Ovary (tissue), 7 donors: ENCODE measurements at regions not wholly inside any gene's neighbourhood (a gene's known extent, or its start where the extent isn't known, plus 50 kb on each side); places are given as distances from the start of the nearest gene placed in this dataset.

Experiments
- DNase-seq, 5 donors: peaks; one replicate each; pipeline ENCODE4 v3.0.0-alpha.2; 2019 to 2020
- H3K27ac ChIP-seq, 2 donors: fragments of 200-600 bp; one replicate each; pipeline versions ENCODE4 v1.5.1 to v1.8.0; 2019 to 2022
- H3K27me3 ChIP-seq: fragments of 200-600 bp; one replicate; pipeline ENCODE4 v1.8.0; 2022
- H3K36me3 ChIP-seq: fragments of 200-600 bp; sonication (generic); one replicate; pipeline ENCODE4 v1.5.1; 2019
- H3K4me1 ChIP-seq: one replicate; pipeline ENCODE4 v1.8.1; 2013; ENCODE audit warnings: mild to moderate bottlenecking, moderate library complexity; ENCODE audit not compliant: insufficient read depth
- H3K4me3 ChIP-seq: fragments of 200-600 bp; sonication (generic); one replicate; pipeline ENCODE4 v1.5.1; 2017
- H3K9me3 ChIP-seq, 2 donors: fragments of 200-600 bp in 1 of 2; sonication (generic) in 1 of 2; one replicate each; pipeline versions ENCODE4 v1.5.1 to v1.8.1; 2013 to 2019; ENCODE audit warnings: mild to moderate bottlenecking in 1 of 2, moderate library complexity in 1 of 2
- CTCF ChIP-seq, 3 donors: fragments of 450-650 bp in 2 of 3; fragments of 200-600 bp in 1 of 3; IDR thresholded peaks; one replicate each; pipeline versions ENCODE4 v1.5.1 to v1.8.0; 2016 to 2022; ENCODE audit warnings: antibody characterized with exemption in 3 of 3, mild to moderate bottlenecking in 1 of 3
- EP300 ChIP-seq: sonication (generic); formaldehyde crosslinking; IDR thresholded peaks from one replicate; pipeline ENCODE4 v1.6.1; 2017; ENCODE audit warnings: antibody characterized with exemption
- POLR2A ChIP-seq: fragments of 450-650 bp; IDR thresholded peaks from one replicate; pipeline ENCODE4 v1.6.1; 2017; ENCODE audit warnings: antibody characterized with exemption, mild to moderate bottlenecking, moderate library complexity
- WGBS, 3 donors: extraction: QIAGEN DNeasy Blood & Tissue Kit in 1 of 3; methylation state at CpG; one replicate each; pipeline versions ENCODE4 v1.1.5 to v1.1.7; 2013 to 2017; 5-methylcytosine and 5-hydroxymethylcytosine counted together
- intact Hi-C, 4 donors: fragments of 100-400 bp; cut with DNase I; formaldehyde crosslinking; loops; one replicate each; pipeline versions ENCODE4 v1.11.0 to v1.15.1; 2022 to 2023
- donor health status: DM: no; HTN: no; CAD: no; lungs with moderate emphysema.
- donor health status: DM: no; HTN: no; CAD: no.
- donor health status: Bipolar disorder and iron deficiency.
- donor health status: DM: no; HTN: no; CAD: no.
- donor health status: DM: yes; HTN: yes; CAD: no.

GRCh38 chr6:19465256-19465655 lies 371.9 kb upstream of the ID4 start:
- TF ChIP-seq CTCF (IDR thresholded peaks at IDR 0.05), result no peak
- no peak for TF ChIP-seq EP300
- TF ChIP-seq POLR2A, result no peak
- WGBS, 3 donors, result 80 to 86% (median 83%) methylated on average over 10 of the region's 10 CpGs
- intact Hi-C loops, result no loop called here
- Histone ChIP-seq H3K4me3 (no peak overlapping the region), H3K36me3 (no peaks in the 10 kb centered on the region), H3K27me3 (no peaks in the 10 kb centered on the region), H3K9me3 (no peaks in the 10 kb centered on the region), H3K27ac (no peak overlapping the region), H3K4me1 (no peaks in the 10 kb centered on the region)
- no peak for DNase-seq

- TF ChIP-seq EP300, result no peak
- TF ChIP-seq POLR2A, result no peak
- TF ChIP-seq CTCF (IDR thresholded peaks at IDR 0.05), result no peak
- DNase-seq, result no peak
- Histone ChIP-seq H3K9me3 (no peaks in the 10 kb centered on the region), H3K4me1 (no peaks in the 10 kb centered on the region), H3K36me3 (no peaks in the 10 kb centered on the region), H3K4me3 (no peak overlapping the region), H3K27ac (no peak overlapping the region), H3K27me3 (no peaks in the 10 kb centered on the region)
- 28 to 35% (median 33%) methylated on average over 3 of the region's 3 CpGs for WGBS, 3 donors
- intact Hi-C loops, result no loop called here
Measured at GRCh38 chr6:19465760-19466159, 371.4 kb upstream of the ID4 start.

GRCh38 chr6:19470333-19470732 lies 366.8 kb upstream of the ID4 start:
- no peak for DNase-seq
- Histone ChIP-seq H3K27me3 (no peaks in the 10 kb centered on the region), H3K4me1 (no peaks in the 10 kb centered on the region), H3K27ac (no peak overlapping the region), H3K9me3 (no peaks in the 10 kb centered on the region), H3K4me3 (no peak overlapping the region), H3K36me3 (no peaks in the 10 kb centered on the region)
- TF ChIP-seq CTCF (IDR thresholded peaks at IDR 0.05), result no peak
- TF ChIP-seq EP300, result no peak
- no peak for TF ChIP-seq POLR2A
- WGBS, 3 donors, result 75 to 80% (median 80%) methylated on average over 7 of the region's 7 CpGs
- intact Hi-C loops, result no loop called here

GRCh38 chr6:19472153-19472552 lies 365.0 kb upstream of the ID4 start:
- Histone ChIP-seq H3K9me3 (no peaks in the 10 kb centered on the region), H3K4me1 (no peaks in the 10 kb centered on the region), H3K36me3 (no peaks in the 10 kb centered on the region), H3K27me3 (no peaks in the 10 kb centered on the region), H3K4me3 (no peak overlapping the region), H3K27ac (no peak overlapping the region)
- no peak for TF ChIP-seq POLR2A
- TF ChIP-seq CTCF (IDR thresholded peaks at IDR 0.05), result no peak
- TF ChIP-seq EP300, result no peak
- DNase-seq, result no peak
- intact Hi-C loops, result no loop called here
- 87 to 90% (median 88%) methylated on average over 4 of the region's 4 CpGs for WGBS, 3 donors

GRCh38 chr6:19472850-19473249 lies 364.3 kb upstream of the ID4 start:
- no peaks in the 10 kb centered on the region for H3K9me3 ChIP-seq
- intact Hi-C loops, result no loop called here
- DNase-seq, result no peak

More at GRCh38 chr6:19472850-19473249, 364.3 kb upstream of the ID4 start:
- 60 to 68% (median 64%) methylated on average over 4 of the region's 4 CpGs for WGBS, 3 donors
- no peak overlapping the region for H3K27ac ChIP-seq
- TF ChIP-seq EP300, result no peak
- no peak for TF ChIP-seq POLR2A
- no peak for TF ChIP-seq CTCF (IDR thresholded peaks at IDR 0.05)
- no peaks in the 10 kb centered on the region for H3K27me3 ChIP-seq
- no peaks in the 10 kb centered on the region for H3K36me3 ChIP-seq
- H3K4me3 ChIP-seq, result no peak overlapping the region
- no peaks in the 10 kb centered on the region for H3K4me1 ChIP-seq
